Parathyroid adenoma (tissue), 2 donors: ENCODE measurements at regions not wholly inside any gene's neighbourhood (a gene's known extent, or its start where the extent isn't known, plus 50 kb on each side); places are given as distances from the start of the nearest gene placed in this dataset.
A peak's percentile ranks its signal among the peaks of the same experiment; 100 is the strongest.

Experiments used
- H2AFZ ChIP-seq: fragments of 300-600 bp; sonication (generic); one replicate; pipeline ENCODE4 v1.7.0; 2017; ENCODE audit warnings: antibody characterized with exemption, mild to moderate bottlenecking
- H3K27ac ChIP-seq: fragments of 300-600 bp; sonication (generic); one replicate; pipeline ENCODE4 v1.7.0; 2017
- H3K27me3 ChIP-seq: fragments of 300-600 bp; sonication (generic); one replicate; pipeline ENCODE4 v1.7.0; 2017; ENCODE audit warnings: low read length; ENCODE audit not compliant: control insufficient read depth, insufficient read depth
- H3K36me3 ChIP-seq: fragments of 300-600 bp; sonication (generic); one replicate; pipeline ENCODE4 v1.7.0; 2017; ENCODE audit warnings: low read length; ENCODE audit not compliant: control insufficient read depth, insufficient read depth
- H3K4me1 ChIP-seq: fragments of 300-600 bp; sonication (generic); one replicate; pipeline ENCODE4 v1.7.0; 2017; ENCODE audit warnings: control low read depth
- H3K4me2 ChIP-seq: fragments of 300-600 bp; sonication (generic); one replicate; pipeline ENCODE4 v1.7.0; 2017; ENCODE audit warnings: low read length
- H3K4me3 ChIP-seq: fragments of 300-600 bp; sonication (generic); one replicate; pipeline ENCODE4 v1.7.0; 2017; ENCODE audit warnings: low read depth, low read length
- H3K79me2 ChIP-seq: fragments of 300-600 bp; sonication (generic); one replicate; pipeline ENCODE4 v1.7.0; 2017; ENCODE audit warnings: control low read depth
- H3K9ac ChIP-seq: fragments of 300-600 bp; sonication (generic); one replicate; pipeline ENCODE4 v1.7.0; 2017; ENCODE audit warnings: mild to moderate bottlenecking
- H3K9me3 ChIP-seq: fragments of 300-600 bp; sonication (generic); one replicate; pipeline ENCODE4 v1.7.0; 2017; ENCODE audit warnings: low read length; ENCODE audit not compliant: control insufficient read depth
- CTCF ChIP-seq: fragments of 300-600 bp; sonication (generic); IDR thresholded peaks from one replicate; pipeline ENCODE4 v1.7.0; 2017; ENCODE audit warnings: antibody characterized with exemption, mild to moderate bottlenecking
- donor health status: primary hyperparathyroidism.

- H3K4me1 ChIP-seq = no peaks in the 10 kb centered on the region
- H3K36me3 ChIP-seq = no peaks in the 10 kb centered on the region
- no peak overlapping the region for H3K27ac ChIP-seq
- no peak overlapping the region for H3K9ac ChIP-seq
- H3K9me3 ChIP-seq = no peaks in the 10 kb centered on the region
- TF ChIP-seq CTCF = no peak
- no peaks in the 10 kb centered on the region for H3K79me2 ChIP-seq
- H3K27me3 ChIP-seq = no peaks in the 10 kb centered on the region
- H2AFZ ChIP-seq = no peak overlapping the region
- H3K4me2 ChIP-seq = no peak overlapping the region
- H3K4me3 ChIP-seq = no peak overlapping the region
Observed at GRCh38 chr1:56073614-56074006, 505.8 kb downstream of the PLPP3 start.

- H3K9me3 ChIP-seq = no peaks in the 10 kb centered on the region
- H3K4me2 ChIP-seq = no peak overlapping the region
- no peak overlapping the region for H2AFZ ChIP-seq
- H3K4me1 ChIP-seq = no peaks in the 10 kb centered on the region
- H3K79me2 ChIP-seq = no peaks in the 10 kb centered on the region
- H3K36me3 ChIP-seq = no peaks in the 10 kb centered on the region
- no peak for TF ChIP-seq CTCF
- H3K27ac ChIP-seq = no peak overlapping the region
- H3K9ac ChIP-seq = no peak overlapping the region
- H3K4me3 ChIP-seq = no peak overlapping the region
- H3K27me3 ChIP-seq = no peaks in the 10 kb centered on the region
Observed at GRCh38 chr1:56073206-56073605, 506.2 kb downstream of the PLPP3 start.

- Histone ChIP-seq H3K27me3 (no peaks in the 10 kb centered on the region), H3K9me3 (no peaks in the 10 kb centered on the region), H3K27ac (no peak overlapping the region), H3K9ac (no peak overlapping the region), H3K79me2 (no peaks in the 10 kb centered on the region), H3K4me2 (peak overlapping the region; percentile 16), H2AFZ (no peak overlapping the region), H3K4me1 (no peaks in the 10 kb centered on the region), H3K4me3 (no peak overlapping the region), H3K36me3 (no peaks in the 10 kb centered on the region)
- no peak for TF ChIP-seq CTCF
Observed at GRCh38 chr1:56072310-56072709, 507.1 kb downstream of the PLPP3 start.

- no peak overlapping the region for H3K27ac ChIP-seq
- no peaks in the 10 kb centered on the region for H3K36me3 ChIP-seq
Observed at GRCh38 chr1:56071351-56071750, 508.0 kb downstream of the PLPP3 start.

More at GRCh38 chr1:56071351-56071750, 508.0 kb downstream of the PLPP3 start:
- Histone ChIP-seq H3K27me3 (no peaks in the 10 kb centered on the region), H3K9me3 (no peaks in the 10 kb centered on the region), H2AFZ (no peak overlapping the region), H3K4me3 (no peak overlapping the region), H3K4me1 (no peaks in the 10 kb centered on the region), H3K4me2 (no peak overlapping the region), H3K9ac (no peak overlapping the region), H3K79me2 (no peaks in the 10 kb centered on the region)
- TF ChIP-seq CTCF = no peak
